ES-I3 (cell line): ENCODE measurements at regions not wholly inside any gene's neighbourhood (a gene's known extent, or its start where the extent isn't known, plus 50 kb on each side); places are given as distances from the start of the nearest gene placed in this dataset.
A peak's percentile ranks its signal among the peaks of the same experiment; 100 is the strongest.
"Not testable (repeated sequence)": the region's sequence is repeated elsewhere in the genome, so short reads cannot be mapped to it uniquely, and the experiment has no call there.

Source experiments
- H3K36me3 ChIP-seq: 2 replicates; pipeline ENCODE4 v1.6.1; 2013; ENCODE audit warnings: mild to moderate bottlenecking, low read length, control low read depth, moderate library complexity; ENCODE audit not compliant: insufficient read depth
- H3K4me1 ChIP-seq: 2 replicates; pipeline ENCODE4 v1.6.1; 2013; ENCODE audit warnings: mild to moderate bottlenecking, control low read depth, low read length; ENCODE audit not compliant: insufficient read depth
- H3K9ac ChIP-seq: 2 replicates; pipeline ENCODE4 v1.6.1; 2013; ENCODE audit warnings: low read depth, mild to moderate bottlenecking, low read length, moderate library complexity
- H3K9me3 ChIP-seq: 2 replicates; pipeline ENCODE4 v1.6.1; 2013; ENCODE audit warnings: mild to moderate bottlenecking, low read length, moderate library complexity; ENCODE audit not compliant: control insufficient read depth, insufficient read depth

DNA sequence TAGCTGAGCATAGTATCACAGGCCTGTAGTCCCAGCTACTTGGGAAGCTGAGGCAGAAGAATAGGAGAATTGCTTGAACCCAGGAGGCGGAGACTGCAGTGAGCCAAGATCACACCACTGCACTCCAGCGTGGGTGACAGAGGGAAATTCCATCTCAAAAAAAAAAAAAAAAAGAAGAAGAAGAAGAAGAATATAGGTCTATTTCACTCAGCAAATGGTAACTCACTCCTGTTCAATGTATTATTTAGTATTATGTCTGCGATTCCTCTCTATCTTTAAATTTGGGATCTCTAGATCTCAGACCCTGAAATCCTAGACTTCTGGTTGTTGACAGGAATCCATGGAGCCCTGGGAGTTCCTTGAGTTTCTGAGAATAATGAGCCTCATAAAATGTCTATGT is 98.6 kb downstream of the HFE start:
- H3K4me1 ChIP-seq, result peaks cover 9% of the 10 kb centered on the region; the same call in 1 of the 2 replicates
- H3K9ac ChIP-seq, result no peak overlapping the region
- H3K36me3 ChIP-seq, result no peaks in the 10 kb centered on the region
- H3K9me3 ChIP-seq, result no peaks in the 10 kb centered on the region

DNA sequence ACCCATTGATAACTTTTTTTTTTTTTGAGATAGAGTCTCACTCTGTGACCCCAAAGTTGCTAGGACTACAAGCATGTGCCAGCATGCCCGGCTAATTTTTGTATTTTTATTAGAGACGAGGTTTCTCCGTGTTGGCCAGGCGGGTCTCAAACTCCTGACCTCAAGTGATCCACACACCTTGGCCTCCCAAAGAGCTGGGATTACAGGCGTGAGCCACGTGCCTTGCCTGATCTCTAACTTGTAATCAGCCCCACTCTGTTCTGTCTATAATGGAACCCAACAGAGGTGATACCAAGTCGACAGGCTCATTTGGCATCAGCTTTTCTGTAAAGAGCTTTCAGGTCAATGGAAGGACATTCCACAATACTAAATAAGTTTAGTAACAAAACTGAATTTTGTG is 99.4 kb downstream of the HFE start:
- H3K36me3 ChIP-seq, result no peaks in the 10 kb centered on the region
- no peak overlapping the region for H3K9ac ChIP-seq
- H3K9me3 ChIP-seq, result no peaks in the 10 kb centered on the region
- peaks cover 9% of the 10 kb centered on the region; the same call in 1 of the 2 replicates for H3K4me1 ChIP-seq

DNA sequence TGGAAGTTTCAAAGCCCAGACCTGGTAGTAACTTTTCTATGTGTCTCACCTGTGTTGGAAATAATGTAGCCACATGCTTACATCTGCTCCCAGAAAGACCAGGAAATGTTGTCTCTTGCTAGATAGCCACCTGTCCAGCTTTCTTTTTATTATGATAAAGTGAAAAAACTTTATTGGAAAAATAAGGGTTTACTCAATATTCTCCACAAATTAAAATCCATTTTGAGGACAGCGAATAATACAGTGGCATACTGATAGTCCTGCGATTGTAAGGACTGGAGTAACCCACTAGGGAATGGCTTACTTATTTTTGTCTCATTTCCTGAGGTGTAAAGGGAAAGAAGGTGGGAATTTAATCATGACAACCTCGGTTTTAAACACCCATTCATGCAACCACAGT is 100.1 kb downstream of the HFE start:
- no peaks in the 10 kb centered on the region for H3K36me3 ChIP-seq
- H3K9ac ChIP-seq, result peak overlapping the region; percentile 73

DNA sequence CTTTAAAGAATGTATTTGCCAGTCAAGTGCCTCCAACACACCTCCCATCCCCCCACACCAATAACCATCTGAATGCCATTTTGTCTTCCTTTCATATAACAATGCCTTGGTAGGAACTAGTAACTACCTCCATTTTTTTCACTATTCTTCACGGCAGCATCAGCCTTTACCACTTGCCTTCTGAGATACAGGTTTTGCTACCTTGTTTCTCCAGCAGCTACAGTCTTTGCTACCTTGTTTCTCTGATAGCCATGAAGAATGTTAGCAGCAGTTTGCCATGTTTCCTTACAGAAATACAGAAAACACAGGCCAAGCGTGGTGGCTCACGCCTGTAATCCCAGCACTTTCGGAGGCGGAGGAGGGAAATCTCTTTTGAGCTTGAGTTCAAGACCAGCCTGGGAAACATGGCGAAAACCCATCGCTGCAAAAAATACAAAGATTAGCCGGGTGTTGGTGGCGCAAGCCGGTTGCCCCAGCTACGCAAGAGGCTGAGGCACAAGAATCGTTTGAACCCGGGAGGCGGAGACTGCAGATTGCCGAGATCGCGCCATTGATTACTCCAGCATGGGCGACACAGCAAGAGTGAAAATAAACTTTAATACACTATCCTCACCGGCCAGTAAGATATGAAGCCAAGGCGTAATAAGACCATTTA is 100.9 kb downstream of the HFE start:
- no peaks in the 10 kb centered on the region for H3K9me3 ChIP-seq
- no peaks in the 10 kb centered on the region for H3K36me3 ChIP-seq
- peaks cover 9% of the 10 kb centered on the region; the same call in 1 of the 2 replicates for H3K4me1 ChIP-seq
- H3K9ac ChIP-seq, result peak overlapping the region; percentile 73

More for the DNA sequence above, 100.1 kb downstream of the HFE start:
- H3K9me3 ChIP-seq, result no peaks in the 10 kb centered on the region
- peaks cover 9% of the 10 kb centered on the region; the same call in 1 of the 2 replicates for H3K4me1 ChIP-seq

DNA sequence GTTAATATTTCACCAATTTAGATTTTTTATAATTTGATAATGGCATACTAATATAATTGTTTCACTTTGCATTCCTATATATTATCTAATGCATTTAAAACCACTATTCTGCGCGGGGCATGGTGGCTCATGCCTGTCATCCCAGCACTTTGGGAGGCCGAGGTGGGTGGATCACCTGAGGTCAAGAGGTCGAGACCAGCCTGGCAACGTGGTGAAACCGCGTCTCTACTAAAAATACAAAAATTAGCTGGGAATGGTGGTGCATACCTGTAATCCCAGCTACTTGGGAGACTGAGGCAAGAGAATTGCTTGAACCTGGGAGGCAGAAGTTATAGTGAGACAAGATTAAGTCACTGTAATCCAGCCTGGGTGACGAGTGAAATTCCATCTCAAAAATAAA is 104.3 kb downstream of the HFE start:
- not testable (repeated sequence) for H3K36me3 ChIP-seq, H3K9ac ChIP-seq, H3K9me3 ChIP-seq, H3K4me1 ChIP-seq

DNA sequence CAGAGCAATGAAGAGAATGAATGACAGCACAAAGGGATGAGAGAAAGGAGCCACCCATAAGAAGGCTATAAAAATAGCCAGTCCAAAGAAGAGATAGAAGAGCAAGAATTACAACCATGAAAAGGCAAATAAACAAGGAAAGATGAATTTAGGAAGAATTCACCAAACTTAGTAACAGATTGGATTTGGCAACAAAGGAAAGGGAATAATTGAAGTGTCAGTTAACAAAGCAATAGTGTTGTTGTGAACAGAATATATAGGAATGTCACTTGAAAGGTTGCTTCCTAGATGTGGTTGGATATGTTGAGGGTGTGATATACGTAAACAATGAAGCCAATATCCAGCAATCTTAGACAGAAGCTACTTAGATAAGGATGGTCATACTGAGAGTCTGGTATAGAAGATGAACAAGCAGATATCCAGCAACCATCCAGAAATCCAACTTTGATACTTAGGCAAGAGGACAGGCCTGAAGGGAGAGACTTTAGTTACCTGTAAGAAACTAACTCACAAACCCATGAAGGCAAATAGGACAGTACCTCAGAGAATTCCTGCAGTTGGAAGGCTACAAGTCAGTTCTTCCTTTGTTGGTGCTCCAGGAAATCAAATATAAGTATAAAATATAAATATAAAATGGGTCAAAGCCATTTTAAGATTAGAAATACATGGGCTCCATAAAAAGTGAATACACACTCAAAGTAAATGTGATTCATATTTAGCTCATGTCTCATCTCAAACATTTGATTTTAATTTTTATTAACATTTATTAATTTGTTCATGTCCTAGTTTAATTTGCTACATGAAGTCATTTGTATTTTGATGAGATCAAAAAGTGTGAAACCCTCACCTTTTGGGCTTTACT is 106.5 kb downstream of the HFE start:
- H3K9ac ChIP-seq, result no peak overlapping the region
- no peaks in the 10 kb centered on the region for H3K4me1 ChIP-seq
- H3K9me3 ChIP-seq, result no peaks in the 10 kb centered on the region
- no peaks in the 10 kb centered on the region for H3K36me3 ChIP-seq

DNA sequence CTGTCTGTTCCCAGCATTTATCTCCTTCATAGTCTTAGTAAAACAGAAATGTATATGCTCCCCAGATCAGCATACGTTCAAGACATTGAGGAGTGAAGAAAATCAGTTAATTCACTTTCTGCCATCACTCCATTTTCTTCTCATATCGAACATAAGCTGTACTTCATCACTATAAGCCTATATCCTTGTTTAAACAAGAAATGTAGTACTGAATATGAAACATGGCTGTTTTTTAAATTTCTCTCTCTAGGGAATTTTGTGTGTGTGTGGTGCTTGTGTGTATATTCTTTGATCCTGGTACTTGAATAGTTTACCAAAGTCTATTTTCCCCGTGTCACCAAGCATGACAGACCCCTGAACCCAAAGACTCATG is 107.1 kb downstream of the HFE start:
- H3K4me1 ChIP-seq, result no peaks in the 10 kb centered on the region
- H3K9ac ChIP-seq, result no peak overlapping the region
- no peaks in the 10 kb centered on the region for H3K36me3 ChIP-seq
- H3K9me3 ChIP-seq, result no peaks in the 10 kb centered on the region

DNA sequence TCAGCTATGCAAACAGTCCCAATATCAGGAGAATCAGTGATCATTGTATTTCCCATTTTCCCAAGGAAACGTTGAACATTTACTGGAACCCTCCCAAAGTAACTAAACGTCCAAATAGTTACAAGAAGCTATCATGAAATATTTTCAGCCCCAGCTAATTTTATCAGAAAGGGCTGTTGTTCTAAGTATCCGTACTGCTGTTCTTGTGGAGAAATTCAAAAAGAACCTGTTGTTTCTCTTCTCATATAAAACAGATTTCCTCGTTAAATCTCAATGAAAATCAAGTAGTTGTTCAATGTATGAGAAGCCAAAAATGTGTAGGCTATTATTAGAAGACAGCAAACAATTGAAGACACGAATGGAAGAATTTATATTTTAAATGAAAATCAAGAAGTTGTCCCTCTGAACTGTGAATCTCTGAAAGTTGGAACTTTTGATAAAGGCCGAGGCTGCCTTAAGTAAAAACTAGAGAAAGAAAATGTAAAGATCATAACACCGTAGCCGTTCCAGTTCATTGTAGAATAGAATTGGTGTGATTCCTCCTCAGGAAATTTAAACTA is 107.7 kb downstream of the HFE start:
- Histone ChIP-seq H3K9ac (peak overlapping the region; percentile 71), H3K36me3 (no peaks in the 10 kb centered on the region), H3K9me3 (no peaks in the 10 kb centered on the region), H3K4me1 (no peaks in the 10 kb centered on the region)

DNA sequence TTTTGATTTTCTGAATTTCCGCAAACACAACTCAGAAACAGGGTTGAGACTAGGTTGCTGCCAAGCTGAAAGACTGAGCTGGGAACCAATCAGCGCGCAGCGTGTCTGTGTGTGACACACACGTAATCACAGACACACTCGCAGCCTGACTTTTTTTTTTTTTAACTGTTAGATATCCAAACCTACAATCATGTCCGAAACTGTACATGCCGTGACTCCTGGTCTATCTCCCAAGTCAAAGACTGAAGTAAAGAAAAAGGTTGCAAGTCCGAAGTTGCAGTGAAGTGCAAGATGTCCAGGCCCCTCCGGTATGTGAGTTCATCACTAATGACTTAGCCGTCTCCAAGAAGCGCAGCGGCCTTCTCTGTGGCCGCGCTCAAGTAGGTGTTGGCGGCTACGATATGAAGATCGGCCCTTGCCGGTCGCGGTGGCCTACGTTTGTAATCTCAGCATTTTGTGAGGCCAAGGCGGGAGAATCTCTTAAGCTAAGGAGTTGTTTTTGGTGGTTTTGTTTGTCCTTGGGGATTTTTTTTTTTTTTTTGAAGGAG is 108.2 kb downstream of the HFE start:
- no peaks in the 10 kb centered on the region for H3K9me3 ChIP-seq
- H3K4me1 ChIP-seq, result no peaks in the 10 kb centered on the region
- peak overlapping the region; percentile 71 for H3K9ac ChIP-seq
- no peaks in the 10 kb centered on the region for H3K36me3 ChIP-seq

DNA sequence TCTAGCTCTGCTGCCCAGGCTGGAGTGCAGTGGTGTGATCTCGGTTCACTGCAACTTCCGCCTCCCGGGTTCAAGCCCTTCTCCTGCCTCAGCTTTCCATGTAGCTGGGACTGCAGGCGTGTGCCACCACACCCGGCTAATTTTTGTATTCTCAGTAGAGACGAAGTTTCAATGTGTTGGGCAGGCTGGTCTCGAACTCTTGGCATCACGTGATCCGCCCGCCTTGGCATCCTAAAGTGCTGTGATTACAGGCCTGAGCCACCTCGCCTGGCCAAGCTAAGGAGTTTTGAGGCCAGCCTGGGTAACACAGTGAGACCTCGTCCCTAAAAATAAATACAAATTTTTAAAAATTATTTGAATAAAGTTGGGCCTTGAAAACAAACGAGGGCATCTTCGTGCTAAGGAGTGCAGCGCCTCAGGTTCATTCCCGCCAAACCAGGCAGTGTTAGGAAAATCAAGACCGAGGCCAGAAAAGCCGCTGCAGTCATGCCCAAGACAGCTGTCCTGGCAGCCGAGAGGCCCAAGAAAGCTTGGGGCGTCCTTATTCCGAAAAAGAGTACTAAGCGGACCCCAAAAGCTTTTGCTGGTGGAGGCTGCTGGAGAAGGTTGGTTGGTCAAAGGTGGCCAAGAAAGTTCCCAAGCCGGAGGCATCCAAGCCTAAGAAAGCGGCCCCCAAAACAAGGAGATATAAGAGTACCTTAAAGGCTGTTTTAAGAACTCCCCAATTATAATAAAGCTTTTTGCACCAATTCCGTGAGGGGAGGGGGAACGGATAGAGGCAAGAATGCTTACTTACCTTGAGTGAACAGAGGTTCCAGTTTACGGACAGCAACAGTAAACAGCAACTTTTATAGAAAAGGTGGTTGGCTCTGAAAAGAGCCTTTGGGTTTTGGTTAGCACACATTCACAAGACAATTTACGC is 109.0 kb downstream of the HFE start:
- Histone ChIP-seq H3K9me3 (no peaks in the 10 kb centered on the region), H3K4me1 (no peaks in the 10 kb centered on the region), H3K9ac (peak overlapping the region; percentile 71), H3K36me3 (no peaks in the 10 kb centered on the region)

DNA sequence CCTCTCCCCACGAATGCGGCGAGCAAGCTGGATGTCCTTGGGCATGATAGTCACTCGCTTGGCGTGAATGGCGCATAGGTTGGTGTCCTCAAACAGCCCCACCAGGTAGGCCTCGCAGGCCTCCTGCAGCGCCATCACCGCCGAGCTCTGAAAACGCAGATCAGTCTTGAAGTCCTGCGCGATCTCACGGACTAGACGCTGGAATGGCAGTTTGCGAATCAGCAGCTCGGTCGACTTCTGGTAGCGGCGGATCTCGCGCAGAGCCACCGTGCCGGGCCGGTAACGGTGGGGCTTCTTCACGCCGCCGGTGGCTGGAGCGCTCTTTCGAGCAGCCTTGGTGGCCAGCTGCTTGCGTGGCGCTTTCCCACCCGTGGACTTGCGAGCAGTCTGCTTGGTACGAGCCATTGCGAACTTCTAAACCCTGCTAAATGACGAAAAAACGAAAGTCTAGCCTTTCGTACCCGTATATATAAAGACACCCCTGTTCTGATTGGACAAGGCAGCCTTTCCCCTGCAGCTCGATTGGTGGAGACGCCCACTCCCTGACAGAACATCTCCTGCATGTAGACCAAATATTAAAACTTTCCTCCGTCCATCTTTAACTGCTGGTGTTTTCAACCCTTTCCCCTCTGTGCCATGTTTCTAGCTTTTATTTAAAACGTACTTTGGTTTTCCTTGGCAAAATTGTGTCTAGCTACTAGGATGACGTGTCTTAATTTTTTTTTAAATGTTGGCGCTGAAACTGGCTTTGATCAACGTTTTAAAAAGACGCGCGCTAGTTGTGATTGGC is 109.8 kb downstream of the HFE start:
- Histone ChIP-seq H3K9me3 (no peaks in the 10 kb centered on the region), H3K4me1 (no peaks in the 10 kb centered on the region), H3K9ac (peak overlapping the region; percentile 71), H3K36me3 (no peaks in the 10 kb centered on the region)

DNA sequence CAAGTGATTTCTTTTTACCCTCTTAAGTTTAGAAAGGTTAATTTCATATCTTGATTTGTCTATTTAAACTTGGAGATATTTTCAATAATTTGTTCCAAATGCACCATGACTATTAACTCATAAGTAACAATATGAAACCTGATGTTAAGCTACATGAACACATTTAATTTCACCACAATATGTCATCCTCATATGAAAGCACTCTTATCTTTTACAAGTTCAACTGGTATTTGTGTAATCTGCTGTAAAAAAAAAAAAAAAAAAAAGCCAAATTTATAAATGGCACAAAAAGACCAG is 110.4 kb downstream of the HFE start:
- no peaks in the 10 kb centered on the region for H3K9me3 ChIP-seq
- H3K9ac ChIP-seq, result peak overlapping the region; percentile 71
- H3K4me1 ChIP-seq, result no peaks in the 10 kb centered on the region
- H3K36me3 ChIP-seq, result no peaks in the 10 kb centered on the region

DNA sequence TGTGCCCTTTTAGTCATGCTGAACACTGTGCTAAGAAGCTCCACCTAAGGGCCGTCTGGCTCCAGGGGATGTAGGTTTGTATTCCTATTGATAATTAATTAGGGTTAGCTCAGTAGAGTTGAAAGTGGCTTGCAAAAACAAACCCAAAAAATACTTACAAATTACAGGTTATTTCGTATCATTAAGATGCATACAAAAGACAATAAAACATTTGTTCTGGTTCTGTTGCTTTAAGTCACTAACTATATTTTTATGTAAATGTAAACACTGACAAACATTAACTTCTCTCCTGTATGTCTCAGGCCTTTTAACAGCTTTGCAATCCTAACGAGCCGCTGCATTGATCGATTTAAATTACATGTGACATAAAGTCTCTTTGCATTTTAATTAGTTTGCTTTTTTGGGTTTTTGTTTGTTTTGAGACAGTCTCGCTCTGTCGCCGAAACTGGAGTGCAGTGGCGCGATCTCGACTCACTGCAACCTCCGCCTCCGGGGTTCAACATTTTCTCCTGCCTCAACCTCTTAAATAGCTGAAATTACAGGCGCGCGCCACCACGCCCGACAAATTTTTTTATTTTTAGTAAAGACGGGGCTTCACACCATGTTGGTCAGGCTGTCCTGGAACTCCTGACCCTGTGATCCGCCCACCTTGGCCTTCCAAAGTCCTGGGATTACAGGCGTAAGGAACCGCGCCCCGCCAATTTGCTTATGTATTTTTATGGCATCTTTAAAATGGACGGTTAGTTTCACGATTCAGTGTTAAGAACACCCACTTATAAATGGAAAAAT is 110.9 kb downstream of the HFE start:
- Histone ChIP-seq H3K9me3 (no peaks in the 10 kb centered on the region), H3K4me1 (peaks cover 4% of the 10 kb centered on the region; the same call in 1 of the 2 replicates), H3K9ac (peak overlapping the region; percentile 71), H3K36me3 (no peaks in the 10 kb centered on the region)
